HG02798 (cell line): ENCODE measurements at regions not wholly inside any gene's neighbourhood (a gene's known extent, or its start where the extent isn't known, plus 50 kb on each side); places are given as distances from the start of the nearest gene placed in this dataset.

Experiments used
- ATAC-seq: cut with Tn5 transposase; IDR thresholded peaks from one replicate; pipeline ENCODE4 v1.9.1; 2021; ENCODE audit warnings: mild to moderate bottlenecking; ENCODE audit not compliant: unreplicated experiment, poor library complexity

DNA sequence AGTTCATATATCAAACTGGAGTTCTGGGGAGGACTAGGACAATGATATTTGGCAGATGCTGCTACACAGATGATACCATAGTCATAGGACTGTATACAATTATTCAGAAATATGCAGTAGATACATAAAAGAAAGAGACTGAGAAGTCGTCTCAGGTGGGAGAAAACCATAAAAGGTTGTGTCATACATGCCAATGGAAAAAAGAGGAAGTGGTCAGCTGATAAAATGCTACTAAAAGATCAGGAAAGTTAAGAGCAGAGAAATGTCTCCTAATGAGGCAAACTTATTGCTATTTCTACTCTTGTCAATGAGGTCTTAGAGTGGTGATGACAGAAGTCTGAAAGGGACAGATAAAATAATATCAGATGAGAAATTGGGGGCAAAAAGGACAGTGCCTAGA lies 407.6 kb downstream of the COL12A1 start:
- no peak for ATAC-seq

DNA sequence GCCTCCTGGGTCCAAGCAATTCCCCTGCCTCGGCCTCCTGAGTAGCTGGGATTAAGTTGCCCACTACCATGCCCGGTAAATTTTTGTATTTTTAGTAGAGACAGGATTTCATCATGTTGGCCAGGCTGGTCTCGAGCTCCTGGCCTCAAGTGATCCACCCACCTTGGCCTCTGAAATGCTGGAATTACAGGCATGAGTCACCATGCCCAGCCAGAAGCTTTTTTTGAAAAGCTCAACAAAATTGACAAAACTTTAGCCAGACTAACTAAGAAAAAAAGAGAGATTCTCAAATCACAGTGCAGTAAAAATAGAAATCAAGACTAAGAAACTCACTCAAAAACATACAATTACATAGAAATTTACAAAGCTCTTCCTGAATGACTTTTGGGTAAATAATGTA lies 420.6 kb downstream of the COL12A1 start:
- no peak for ATAC-seq

DNA sequence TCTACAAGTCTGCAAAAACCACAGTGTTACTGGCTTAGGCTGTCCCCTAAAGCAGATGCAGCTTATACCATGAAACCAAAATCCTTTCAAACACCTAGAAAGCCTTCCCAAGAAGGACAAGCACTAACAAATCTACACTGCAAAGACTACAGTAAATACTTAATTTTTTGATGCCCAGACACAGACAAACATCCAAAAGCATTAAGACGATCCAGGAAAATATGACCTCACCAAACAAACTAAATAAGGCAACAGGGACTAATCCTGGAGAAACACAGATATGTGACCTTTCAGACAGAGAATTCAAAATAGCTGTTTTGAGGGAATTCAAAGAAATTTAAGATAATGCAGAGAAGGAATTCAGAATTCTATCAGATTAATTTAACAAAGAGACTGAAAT lies 423.5 kb downstream of the COL12A1 start:
- no peak for ATAC-seq

DNA sequence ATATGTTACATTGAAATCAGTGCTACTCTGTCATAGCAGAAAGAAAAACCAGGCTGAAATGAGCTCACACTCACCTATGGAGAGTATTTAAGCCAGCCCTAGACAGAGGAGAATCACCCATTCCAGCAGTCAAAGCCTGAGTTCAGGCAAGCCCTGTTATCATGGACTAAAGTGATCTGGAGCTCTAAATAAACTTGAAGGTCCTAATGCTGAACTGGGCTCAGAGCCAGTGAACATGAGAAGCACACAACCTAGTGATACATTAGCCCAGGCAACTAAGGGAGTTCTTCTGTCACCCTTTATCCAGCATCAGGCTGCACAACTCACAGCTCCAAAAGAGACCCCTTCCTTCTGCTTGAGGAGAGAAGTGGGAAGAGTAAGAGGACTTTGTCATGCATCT lies 425.0 kb downstream of the COL12A1 start:
- ATAC-seq, result no peak

DNA sequence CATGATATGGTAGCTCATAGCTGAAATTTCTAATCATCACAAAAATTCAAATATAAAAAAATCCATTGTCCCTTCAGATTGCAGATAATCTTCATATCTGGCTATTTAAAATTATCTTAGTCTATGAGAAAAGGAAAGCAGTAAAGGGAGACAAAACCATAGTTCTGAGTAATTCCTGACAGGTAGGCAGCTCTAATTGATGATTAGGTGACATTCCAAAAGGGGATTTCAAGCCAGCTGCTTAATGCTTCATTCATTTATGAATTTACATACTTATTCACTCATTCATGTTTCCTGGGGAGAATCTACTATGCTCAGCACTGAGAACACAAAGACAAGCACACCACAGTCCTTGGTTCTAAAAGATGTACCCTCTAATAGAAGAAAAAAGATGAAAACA lies 437.1 kb downstream of the COL12A1 start:
- no peak for ATAC-seq

DNA sequence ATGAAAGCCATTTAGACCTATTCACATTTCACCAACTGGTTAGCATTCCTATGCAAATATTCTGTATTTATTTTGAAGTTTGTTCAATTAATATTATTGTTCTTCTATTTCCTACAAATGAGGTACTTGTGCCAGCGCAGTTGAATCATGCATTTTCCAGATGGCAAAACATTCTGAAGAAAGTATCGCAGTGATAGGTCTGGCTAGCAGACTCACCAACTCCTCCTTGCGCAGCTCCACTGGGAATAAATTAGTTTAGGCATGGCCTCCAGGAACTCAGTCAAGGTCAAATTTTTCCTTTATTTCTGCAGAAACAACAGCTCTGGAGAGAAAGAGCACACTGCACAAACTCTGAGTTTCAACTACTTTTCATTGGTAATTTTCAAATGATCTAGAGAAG lies 437.7 kb downstream of the COL12A1 start:
- ATAC-seq, result no peak

DNA sequence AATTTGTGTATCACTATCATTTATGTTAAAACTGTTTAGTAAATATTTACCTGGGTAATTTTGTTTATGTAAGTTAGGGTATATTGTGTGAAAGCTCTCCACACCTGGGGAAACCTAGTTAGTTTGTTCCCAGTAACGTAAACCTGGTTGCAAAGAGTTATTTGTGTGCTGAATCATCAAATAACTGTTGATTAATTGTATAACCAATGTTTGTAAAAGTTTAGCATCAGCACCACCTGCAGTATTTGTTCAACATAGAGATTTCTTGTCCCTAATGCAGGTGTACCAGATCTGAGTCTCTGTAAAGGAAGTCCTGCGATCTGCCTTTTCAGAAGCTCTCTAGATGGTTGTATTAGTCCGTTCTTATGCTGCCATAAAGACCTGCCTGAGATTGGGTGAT lies 440.4 kb downstream of the COL12A1 start:
- ATAC-seq, result no peak

DNA sequence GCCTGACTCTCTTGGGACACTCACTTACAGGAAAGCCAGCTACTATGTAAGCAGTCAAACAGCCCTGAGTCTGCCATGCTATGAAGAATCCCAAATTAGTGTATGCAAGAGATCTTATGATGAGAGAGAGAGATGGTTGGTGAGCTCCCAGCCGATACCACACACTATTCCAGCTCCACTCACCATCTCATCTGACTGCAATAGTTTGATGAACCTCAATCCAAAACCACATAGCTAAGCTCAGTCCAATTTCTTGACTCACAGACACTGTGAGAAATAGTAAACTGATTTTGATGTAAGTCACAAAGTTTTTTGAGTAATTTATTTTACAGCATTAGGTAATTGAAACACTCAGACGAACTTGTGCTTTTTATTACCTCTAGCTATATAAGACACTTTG lies 441.4 kb downstream of the COL12A1 start:
- ATAC-seq, result no peak

DNA sequence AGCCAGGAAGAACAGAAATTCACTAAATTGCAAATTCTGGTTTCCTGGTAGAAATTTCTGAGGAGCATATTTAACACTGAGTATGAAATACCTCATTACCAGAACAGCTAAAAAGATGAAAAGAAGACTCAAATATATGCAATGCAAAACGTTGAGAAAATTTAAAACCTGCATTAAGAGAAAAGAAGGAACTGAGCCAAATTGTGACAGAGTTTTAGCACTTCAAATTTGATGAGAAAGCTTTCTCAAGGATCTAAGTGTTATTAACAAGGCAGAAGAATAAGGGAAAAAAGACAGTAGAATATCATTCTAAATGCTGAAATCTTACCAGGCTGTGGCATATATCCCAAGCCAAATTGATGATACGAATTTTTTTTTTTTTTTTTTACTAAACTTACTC lies 443.0 kb downstream of the COL12A1 start:
- ATAC-seq, result no peak

DNA sequence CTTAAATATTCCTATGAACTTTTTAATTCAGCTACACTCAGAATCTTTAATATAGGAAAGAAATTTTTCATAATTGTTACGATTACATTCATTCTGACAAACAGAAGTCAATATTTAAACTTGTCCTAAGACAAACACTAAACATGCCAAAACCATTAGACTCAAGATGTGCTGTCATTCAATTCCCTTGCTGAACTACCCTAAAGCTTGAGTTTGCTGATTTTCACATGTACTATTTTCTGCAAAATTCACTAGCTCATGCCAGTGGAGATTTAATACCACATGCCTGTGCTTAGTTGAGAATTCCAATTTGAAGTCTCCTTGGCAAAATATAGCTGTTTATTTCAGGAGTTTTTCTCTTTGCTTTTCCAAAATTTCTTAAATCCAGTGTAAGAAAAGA lies 448.0 kb downstream of the COL12A1 start:
- no peak for ATAC-seq

DNA sequence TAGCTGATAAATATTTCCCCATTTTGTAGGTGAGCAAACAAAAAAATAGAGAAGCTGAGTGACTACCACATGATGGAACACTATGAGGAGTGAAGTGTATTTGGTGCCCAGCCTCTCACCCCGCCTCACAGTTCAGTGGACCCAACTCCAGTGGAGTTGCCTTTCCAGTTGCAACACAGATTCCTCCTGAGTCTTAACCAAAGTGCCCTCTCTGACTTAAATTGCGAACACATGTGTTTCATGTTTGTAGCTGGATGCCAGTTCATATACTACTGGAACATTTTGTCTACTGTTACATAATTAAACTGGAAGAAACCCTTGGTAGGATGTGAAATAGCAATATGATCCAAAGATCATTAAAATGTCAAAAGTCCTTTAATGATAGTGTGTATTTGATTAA lies 448.9 kb downstream of the COL12A1 start:
- no peak for ATAC-seq

DNA sequence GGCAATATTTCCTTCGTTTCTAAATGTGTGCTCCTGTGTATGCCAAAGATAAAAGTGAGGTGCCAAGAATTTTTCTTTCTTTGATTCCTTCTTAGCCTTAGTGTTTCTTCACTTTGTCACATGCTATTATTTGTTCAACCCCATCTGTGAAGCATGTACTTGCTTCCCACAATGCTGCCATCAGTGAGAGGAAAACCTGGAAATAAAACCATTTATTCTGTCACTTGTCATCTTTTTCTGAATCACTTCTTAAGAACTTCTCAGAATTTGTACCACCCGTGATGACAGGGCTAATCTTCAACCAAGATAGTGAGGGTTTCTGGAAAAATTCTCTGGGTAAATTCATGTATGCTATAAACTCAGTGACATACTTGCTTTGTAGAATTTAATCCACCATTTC lies 450.1 kb downstream of the COL12A1 start:
- ATAC-seq, result no peak

DNA sequence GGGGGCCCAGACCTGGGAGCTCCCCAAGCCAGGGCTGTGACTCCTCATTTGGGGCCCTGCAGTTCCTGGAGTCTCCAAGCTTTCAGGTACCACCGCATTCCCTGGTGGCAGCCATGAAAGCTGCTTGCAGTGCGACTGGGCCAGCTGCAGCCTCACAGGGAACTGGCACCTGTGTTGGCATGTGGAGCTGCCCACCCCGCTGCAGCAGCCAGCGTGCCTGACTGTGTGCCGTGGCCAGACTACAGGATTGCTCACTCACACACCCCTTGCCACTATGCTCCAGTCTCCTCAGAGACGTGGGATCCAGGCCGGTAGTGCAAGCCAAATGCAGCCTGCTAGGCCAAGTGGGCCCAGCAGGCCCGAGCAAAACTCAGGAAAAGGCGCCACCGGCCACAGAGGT lies 450.7 kb downstream of the COL12A1 start:
- no peak for ATAC-seq

DNA sequence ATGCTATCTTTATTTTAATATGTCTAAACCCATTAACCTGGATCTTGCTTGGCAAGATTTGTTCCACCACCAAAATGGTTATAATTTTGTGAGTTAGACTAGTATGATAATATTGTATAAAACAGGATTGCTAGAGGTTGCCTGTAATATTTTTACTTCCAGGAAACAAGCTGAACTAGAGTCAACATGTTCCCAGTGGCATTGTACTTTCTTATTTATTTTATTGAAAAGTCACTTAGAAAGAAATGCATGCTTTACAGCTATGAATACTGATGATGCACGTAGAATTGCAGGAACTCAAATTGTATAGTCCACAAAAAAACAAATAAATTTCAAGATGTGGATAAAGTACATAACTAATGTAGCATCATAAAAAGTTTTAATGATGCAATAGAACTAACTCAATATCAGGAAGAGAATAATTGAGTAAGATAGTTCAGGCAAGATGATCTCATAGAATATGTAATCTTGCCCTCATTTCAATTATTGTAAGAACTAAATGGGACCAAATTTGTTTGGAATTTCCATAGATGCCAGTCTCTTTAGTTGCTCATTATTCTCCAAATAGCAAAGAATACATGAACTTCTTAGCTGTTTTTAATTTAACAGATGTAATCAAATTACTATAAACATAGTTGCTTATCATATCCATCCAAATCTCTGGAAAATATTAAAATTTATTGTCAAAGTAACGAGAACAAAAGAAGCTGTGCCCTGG lies 451.8 kb downstream of the COL12A1 start:
- ATAC-seq, result no peak

DNA sequence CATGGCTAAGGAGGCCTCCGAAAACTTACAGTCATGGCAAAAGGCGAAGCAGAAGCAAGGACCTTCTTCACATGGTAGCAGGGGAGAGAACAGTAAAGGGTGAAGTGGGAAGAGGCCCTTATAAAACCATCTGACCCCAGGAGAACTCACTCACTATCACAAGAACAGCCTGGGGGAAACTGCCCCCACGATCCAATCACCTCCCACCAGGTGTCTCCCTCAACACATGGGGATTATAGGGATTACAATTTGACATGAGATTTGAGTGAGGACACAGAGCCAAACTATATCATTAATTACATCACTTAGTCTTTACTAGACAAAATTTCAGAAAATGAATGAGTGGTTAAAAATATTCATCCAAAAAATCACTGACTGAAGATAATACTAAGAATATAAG lies 453.6 kb downstream of the COL12A1 start:
- ATAC-seq, result no peak

DNA sequence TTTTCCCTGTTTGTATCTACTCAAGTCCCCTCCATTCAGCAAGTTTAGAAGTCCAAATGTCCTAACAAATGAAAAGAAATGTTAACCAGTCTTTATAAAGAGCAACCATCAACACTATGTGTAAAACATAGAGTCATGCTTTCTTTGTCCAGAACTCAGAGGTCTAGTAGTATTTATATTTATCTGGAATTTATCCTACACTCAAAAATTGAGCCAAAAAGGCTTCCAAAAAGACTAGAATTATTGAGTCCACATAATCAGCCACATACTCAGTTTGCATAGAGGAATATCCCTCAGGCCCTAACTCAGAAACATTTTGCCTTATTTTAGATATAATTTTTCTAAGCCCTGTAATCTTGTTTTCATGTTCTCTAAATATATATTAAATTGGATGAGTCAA lies 455.0 kb downstream of the COL12A1 start:
- no peak for ATAC-seq

DNA sequence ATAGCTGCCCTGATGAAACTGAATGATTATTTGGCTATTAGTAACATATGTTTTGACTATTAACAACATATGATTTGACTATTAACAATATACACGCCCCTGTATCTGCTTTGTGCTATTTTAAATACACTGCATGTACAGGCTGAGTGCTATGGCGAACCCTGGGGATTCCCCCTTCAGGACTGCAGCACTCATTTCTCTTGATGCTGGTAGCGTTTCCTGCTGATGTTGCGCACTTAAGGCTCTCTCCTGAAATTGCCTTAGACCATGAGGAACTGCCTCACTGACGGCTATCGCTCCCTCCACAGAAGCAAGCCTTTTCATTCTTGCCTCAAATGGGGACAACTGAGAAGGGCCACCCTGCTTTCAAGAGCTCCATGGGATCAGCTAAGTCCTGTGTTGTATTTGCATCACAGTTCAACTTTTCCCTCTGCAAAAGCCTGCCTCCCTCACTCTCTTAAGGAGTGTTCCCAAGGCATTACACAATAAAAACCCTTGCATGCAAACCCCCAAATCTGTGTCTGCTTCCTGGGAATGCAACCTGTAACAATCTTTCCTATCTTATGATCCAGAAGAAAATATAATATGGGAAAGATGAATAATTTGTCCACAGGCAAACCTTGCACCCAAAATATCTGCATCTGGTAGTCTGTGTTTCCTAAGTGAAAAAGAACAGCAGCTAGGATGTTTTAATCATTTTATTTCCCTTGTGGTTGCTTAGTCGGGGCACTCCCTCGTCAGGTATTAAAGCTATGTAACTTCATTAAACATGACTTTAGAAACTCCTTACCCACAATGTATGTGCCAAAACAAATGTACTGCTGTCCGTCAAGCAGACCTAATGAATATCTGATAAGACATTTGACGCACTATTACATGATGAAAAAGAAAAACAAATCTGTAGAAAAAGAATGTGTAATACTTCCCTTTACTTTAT lies 456.4 kb downstream of the COL12A1 start:
- peak; percentile 89 for ATAC-seq

DNA sequence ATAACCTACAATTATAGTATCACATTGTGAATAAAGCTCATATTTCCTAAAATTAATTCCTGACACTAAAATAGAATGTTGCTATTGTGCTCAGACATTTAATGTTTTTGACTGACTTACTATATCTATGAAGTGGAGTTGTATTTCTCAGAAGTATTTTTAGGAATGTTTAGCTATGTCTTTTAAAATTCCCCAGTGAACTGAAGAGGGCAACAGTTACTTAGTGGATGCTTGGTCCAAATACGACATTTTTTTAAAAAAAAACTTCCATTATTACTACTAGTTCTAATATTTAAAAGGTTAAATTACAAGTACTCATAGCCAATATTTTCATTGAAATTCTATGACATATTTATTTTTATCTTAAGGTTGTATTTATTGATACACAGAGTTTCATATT lies 460.2 kb downstream of the COL12A1 start:
- ATAC-seq, result no peak

DNA sequence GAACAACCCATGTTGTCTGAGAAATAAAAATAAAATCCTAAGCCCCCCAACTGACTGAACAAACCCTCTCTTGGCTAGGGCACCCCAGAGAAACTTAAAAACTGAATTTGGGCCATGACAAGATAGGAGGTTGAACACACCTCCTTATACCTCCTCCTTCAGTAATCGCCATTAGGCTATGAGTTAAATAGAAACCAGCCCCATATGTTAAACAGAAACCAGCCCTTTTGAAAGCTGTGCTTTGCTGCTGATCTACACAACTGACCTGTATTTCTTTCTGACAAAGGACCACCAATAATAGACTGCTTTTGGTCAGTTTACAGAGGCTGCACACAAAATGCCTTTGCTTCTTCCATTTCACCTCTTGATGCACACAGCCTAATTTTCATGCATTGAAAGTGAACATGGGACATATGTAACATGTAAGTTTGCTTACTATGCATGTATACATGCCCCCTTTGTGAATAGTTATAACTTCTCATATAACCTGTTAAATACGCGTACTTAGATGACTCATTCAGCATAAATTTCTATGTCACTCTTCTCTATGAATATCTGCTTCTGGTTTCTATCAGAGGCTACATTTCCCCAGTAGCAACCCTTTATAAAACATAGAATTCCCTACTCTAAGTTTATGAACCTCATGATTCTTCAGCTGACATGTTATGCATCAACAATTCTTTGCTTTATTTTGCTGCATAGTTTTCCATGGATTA lies 462.9 kb downstream of the COL12A1 start:
- peak; percentile 62 for ATAC-seq

DNA sequence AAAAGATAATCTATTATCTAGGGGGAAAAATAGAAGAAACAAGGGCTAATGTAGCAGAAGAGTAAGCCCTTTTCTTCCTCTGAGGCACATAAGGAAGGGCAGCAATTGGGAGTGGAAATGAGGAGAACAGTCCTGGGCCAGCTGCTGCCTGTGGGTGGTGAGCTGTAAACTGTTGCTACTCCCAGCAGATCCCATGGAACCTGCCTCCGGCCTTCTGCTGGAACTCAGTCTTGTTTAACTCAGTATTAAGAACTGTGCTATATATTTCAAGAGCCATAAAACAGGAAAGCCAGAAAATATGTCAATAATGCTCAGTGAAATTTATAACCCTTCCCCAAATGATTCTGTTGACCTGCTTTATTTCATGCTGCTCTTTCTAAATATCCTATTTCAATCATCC lies 464.2 kb downstream of the COL12A1 start:
- ATAC-seq, result no peak

DNA sequence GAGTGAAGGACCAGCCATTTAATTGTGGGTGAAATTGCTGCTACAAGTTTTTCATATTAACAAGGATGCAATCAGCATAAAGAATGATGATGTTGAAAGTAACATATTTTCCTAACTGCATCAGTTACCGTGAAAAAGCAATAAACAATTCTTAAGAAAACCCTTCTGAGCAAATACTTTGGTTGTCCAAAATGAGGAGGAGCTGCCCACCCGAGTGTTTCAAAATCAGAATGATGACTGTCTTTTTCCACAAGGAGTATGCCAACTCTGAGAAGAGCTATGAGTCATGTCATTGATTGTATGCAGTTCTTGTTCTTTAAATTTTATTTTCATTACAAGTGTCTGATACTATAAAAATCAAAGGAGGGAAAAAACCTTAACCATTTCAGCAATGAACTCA lies 470.5 kb downstream of the COL12A1 start:
- no peak for ATAC-seq
